Epithelial cell of esophagus (primary cell): ENCODE measurements at regions not wholly inside any gene's neighbourhood (a gene's known extent, or its start where the extent isn't known, plus 50 kb on each side); places are given as distances from the start of the nearest gene placed in this dataset.
"Not testable (repeated sequence)": the region's sequence is repeated elsewhere in the genome, so short reads cannot be mapped to it uniquely, and the experiment has no call there.

ENCODE experiments used
- DNase-seq: peaks from one replicate; pipeline ENCODE4 v3.0.0; 2010; ENCODE audit warnings: low read depth
- H3K4me3 ChIP-seq: 2 replicates; pipeline ENCODE4 v1.5.1; 2011; ENCODE audit warnings: mild to moderate bottlenecking, low read length, control low read depth
- CTCF ChIP-seq: IDR thresholded peaks from 2 replicates; pipeline ENCODE4 v1.5.1; 2011; ENCODE audit warnings: low read depth, mild to moderate bottlenecking, low read length, control low read depth, inconsistent platforms; ENCODE audit not compliant: insufficient read depth; ENCODE audit errors: missing control alignments

GRCh38 chr5:12870872-12871539, 966.8 kb upstream of the CTNND2 start:
- no peak for TF ChIP-seq CTCF
- H3K4me3 ChIP-seq, result no peak overlapping the region
- DNase-seq, result no peak

GRCh38 chr5:12865529-12865928, 961.3 kb upstream of the CTNND2 start:
- no peak for DNase-seq
- no peak overlapping the region for H3K4me3 ChIP-seq
- no peak for TF ChIP-seq CTCF

GRCh38 chr5:12861886-12862654, 957.8 kb upstream of the CTNND2 start:
- TF ChIP-seq CTCF, result no peak
- no peak for DNase-seq
- H3K4me3 ChIP-seq, result no peak overlapping the region

- not testable (repeated sequence) for DNase-seq, H3K4me3 ChIP-seq
These were observed 951.9 kb upstream of the CTNND2 start for GRCh38 chr5:12856105-12856504.

- no peak overlapping the region for H3K4me3 ChIP-seq
- no peak for TF ChIP-seq CTCF
- DNase-seq, result no peak
These were observed 950.1 kb upstream of the CTNND2 start for GRCh38 chr5:12854386-12854785.

- TF ChIP-seq CTCF, result no peak
- DNase-seq, result no peak
- H3K4me3 ChIP-seq, result no peak overlapping the region
These were observed 947.5 kb upstream of the CTNND2 start for GRCh38 chr5:12851761-12852160.

GRCh38 chr5:12848709-12849108, 944.5 kb upstream of the CTNND2 start:
- DNase-seq, result peak; percentile 6
- H3K4me3 ChIP-seq, result no peak overlapping the region
- TF ChIP-seq CTCF, result no peak
